HepG2 (cell line): ENCODE measurements at regions not wholly inside any gene's neighbourhood (a gene's known extent, or its start where the extent isn't known, plus 50 kb on each side); places are given as distances from the start of the nearest gene placed in this dataset.

Experiments used
- AHDC1 ChIP-seq: sonication (generic); formaldehyde crosslinking; IDR thresholded peaks from 2 replicates; pipeline ENCODE4 v1.5.1; 2020; ENCODE audit warnings: mild to moderate bottlenecking, missing genetic modification reagents, borderline replicate concordance
- GTF2F1 ChIP-seq: fragments of 150-350 bp; IDR thresholded peaks from 2 replicates; pipeline ENCODE4 v1.6.1; 2014; ENCODE audit warnings: low read length
- HDAC1 ChIP-seq: sonication (generic); formaldehyde crosslinking; IDR thresholded peaks from 2 replicates; pipeline ENCODE4 v1.5.1; 2020; ENCODE audit warnings: mild to moderate bottlenecking, missing genetic modification reagents
- HES4 ChIP-seq: sonication (generic); formaldehyde crosslinking; IDR thresholded peaks from 2 replicates; pipeline ENCODE4 v1.9.0; 2021; ENCODE audit warnings: mild to moderate bottlenecking, missing genetic modification reagents, borderline replicate concordance
- HNRNPUL1 ChIP-seq: fragments of 200-400 bp; formaldehyde crosslinking; IDR thresholded peaks from 2 replicates; pipeline ENCODE4 v1.6.1; 2017; ENCODE audit warnings: low read depth, mild to moderate bottlenecking, low read length, moderate library complexity
- NR3C1 ChIP-seq: sonication (generic); formaldehyde crosslinking; IDR thresholded peaks from 2 replicates; pipeline ENCODE4 v1.4.0; 2020; ENCODE audit warnings: missing genetic modification reagents
- ONECUT2 ChIP-seq: sonication (generic); formaldehyde crosslinking; IDR thresholded peaks from 2 replicates; pipeline ENCODE4 v1.4.0; 2020; ENCODE audit warnings: missing genetic modification reagents
- TCF7L2 ChIP-seq: IDR thresholded peaks from 2 replicates; pipeline ENCODE4 v1.6.1; 2011; ENCODE audit warnings: mild to moderate bottlenecking, low read depth, low read length, moderate library complexity
- THRA ChIP-seq: sonication (generic); formaldehyde crosslinking; IDR thresholded peaks from 2 replicates; pipeline ENCODE4 v1.4.0; 2020; ENCODE audit warnings: missing genetic modification reagents, borderline replicate concordance
- XRCC5 ChIP-seq: fragments of 200-400 bp; formaldehyde crosslinking; optimal IDR thresholded peaks from 2 replicates; pipeline ENCODE3; 2017; ENCODE audit warnings: mild to moderate bottlenecking, low read length
- YY1 ChIP-seq: IDR thresholded peaks from 2 replicates; pipeline ENCODE4 v1.6.1; 2011; ENCODE audit warnings: low read length, low read depth, moderate library complexity, mild to moderate bottlenecking; ENCODE audit not compliant: insufficient read depth, insufficient replicate concordance
- ZBTB8A ChIP-seq: sonication (generic); formaldehyde crosslinking; IDR thresholded peaks from 2 replicates; pipeline ENCODE4 v1.4.0; 2020; ENCODE audit warnings: mild to moderate bottlenecking, low read depth, missing genetic modification reagents, borderline replicate concordance
- ZNF205 ChIP-seq: IDR thresholded peaks from 2 replicates; pipeline ENCODE4 v1.6.1; 2018; ENCODE audit warnings: missing biosample characterization, missing genetic modification reagents
- ZNF430 ChIP-seq: sonication (generic); formaldehyde crosslinking; IDR thresholded peaks from 2 replicates; pipeline ENCODE4 v1.9.0; 2021; ENCODE audit warnings: mild to moderate bottlenecking, missing genetic modification reagents
- ZNF512B ChIP-seq: sonication (generic); formaldehyde crosslinking; IDR thresholded peaks from 2 replicates; pipeline ENCODE4 v1.5.1; 2020; ENCODE audit warnings: missing genetic modification reagents, mild to moderate bottlenecking, borderline replicate concordance
- ZNF670 ChIP-seq: sonication (generic); formaldehyde crosslinking; IDR thresholded peaks from 2 replicates; pipeline ENCODE4 v1.8.0; 2022; ENCODE audit warnings: mild to moderate bottlenecking, missing genetic modification reagents, borderline replicate concordance

GRCh38 chr15:93341164-93341563 lies 252.2 kb upstream of the RGMA start (continued):
- TF ChIP-seq XRCC5 (peak; percentile 11), HNRNPUL1 (no peak), YY1 (no peak), THRA (CRISPR knock-in tag) (peak; percentile 68; the same call in 1 of the 2 replicates), ZNF670 (CRISPR knock-in tag) (no peak), ZNF205 (CRISPR knock-in tag) (no peak), ZNF512B (CRISPR knock-in tag) (no peak), ZBTB8A (CRISPR knock-in tag) (no peak), GTF2F1 (no peak), NR3C1 (CRISPR knock-in tag) (no peak), HDAC1 (CRISPR knock-in tag) (peak; percentile 82), TCF7L2 (peak; percentile 58; the same call in 1 of the 2 replicates), HES4 (CRISPR knock-in tag) (no peak), AHDC1 (CRISPR knock-in tag) (peak; percentile 99), ZNF430 (CRISPR knock-in tag) (no peak), ONECUT2 (no peak)
